ENCODE measurements at regions not wholly inside any gene's neighbourhood (a gene's known extent, or its start where the extent isn't known, plus 50 kb on each side); places are given as distances from the start of the nearest gene placed in this dataset.

DNA sequence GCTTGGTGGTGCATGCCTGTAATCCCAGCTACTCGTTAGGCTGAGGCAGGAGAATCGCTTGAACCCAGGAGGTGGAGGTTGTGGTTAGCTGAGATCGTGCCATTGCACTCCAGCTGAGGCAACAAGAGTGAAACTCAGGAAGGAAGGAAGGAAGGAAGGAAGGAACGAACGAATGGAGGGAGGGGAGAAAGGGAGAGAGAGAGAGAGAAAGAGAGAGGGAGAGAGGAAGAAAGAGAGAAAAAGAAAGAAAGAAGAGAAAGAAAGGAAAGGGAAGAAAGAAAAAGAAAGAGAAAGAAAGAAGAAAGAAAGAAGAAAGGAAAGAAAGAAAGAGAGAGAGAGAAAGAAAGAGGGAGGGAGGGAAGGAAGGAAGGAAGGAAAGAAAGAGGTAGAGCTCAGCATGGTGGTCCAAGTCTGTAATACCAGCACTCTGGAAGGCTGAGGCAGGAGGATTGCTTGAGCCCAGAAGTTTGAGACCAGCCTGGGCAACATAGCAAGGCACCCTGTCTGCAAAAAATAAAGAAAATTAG, 81.9 kb downstream of the P2RY1 start:
- POLR2A ChIA-PET = no interaction called here
- no peak for DNase-seq (ENCODE audit: low spot score)
- H3K4me3 Mint-ChIP-seq = no peak overlapping the region
- no peak overlapping the region for H3K27ac Mint-ChIP-seq
- no peaks in the 10 kb centered on the region for H3K36me3 Mint-ChIP-seq
- H3K4me1 Mint-ChIP-seq = no peaks in the 10 kb centered on the region
- H3K9me3 Mint-ChIP-seq = no peaks in the 10 kb centered on the region
- CTCF ChIA-PET = no interaction called here
- no peak for ATAC-seq
- TF ChIP-seq, protein P1, sequence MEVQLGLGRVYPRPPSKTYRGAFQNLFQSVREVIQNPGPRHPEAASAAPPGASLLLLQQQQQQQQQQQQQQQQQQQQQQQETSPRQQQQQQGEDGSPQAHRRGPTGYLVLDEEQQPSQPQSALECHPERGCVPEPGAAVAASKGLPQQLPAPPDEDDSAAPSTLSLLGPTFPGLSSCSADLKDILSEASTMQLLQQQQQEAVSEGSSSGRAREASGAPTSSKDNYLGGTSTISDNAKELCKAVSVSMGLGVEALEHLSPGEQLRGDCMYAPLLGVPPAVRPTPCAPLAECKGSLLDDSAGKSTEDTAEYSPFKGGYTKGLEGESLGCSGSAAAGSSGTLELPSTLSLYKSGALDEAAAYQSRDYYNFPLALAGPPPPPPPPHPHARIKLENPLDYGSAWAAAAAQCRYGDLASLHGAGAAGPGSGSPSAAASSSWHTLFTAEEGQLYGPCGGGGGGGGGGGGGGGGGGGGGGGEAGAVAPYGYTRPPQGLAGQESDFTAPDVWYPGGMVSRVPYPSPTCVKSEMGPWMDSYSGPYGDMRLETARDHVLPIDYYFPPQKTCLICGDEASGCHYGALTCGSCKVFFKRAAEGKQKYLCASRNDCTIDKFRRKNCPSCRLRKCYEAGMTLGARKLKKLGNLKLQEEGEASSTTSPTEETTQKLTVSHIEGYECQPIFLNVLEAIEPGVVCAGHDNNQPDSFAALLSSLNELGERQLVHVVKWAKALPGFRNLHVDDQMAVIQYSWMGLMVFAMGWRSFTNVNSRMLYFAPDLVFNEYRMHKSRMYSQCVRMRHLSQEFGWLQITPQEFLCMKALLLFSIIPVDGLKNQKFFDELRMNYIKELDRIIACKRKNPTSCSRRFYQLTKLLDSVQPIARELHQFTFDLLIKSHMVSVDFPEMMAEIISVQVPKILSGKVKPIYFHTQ (CRISPR knock-in tag; IDR thresholded peaks at IDR 0.05) = no peak
- TF ChIP-seq, protein P2, sequence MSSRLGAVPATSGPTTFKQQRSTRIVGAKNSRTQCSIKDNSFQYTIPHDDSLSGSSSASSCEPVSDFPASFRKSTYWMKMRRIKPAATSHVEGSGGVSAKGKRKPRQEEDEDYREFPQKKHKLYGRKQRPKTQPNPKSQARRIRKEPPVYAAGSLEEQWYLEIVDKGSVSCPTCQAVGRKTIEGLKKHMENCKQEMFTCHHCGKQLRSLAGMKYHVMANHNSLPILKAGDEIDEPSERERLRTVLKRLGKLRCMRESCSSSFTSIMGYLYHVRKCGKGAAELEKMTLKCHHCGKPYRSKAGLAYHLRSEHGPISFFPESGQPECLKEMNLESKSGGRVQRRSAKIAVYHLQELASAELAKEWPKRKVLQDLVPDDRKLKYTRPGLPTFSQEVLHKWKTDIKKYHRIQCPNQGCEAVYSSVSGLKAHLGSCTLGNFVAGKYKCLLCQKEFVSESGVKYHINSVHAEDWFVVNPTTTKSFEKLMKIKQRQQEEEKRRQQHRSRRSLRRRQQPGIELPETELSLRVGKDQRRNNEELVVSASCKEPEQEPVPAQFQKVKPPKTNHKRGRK (CRISPR knock-in tag; IDR thresholded peaks at IDR 0.05; ENCODE audit: borderline replicate concordance) = 0 out of 2 replicates have a peak, but pooled peaks have one; percentile 68
- TF ChIP-seq, protein P3, sequence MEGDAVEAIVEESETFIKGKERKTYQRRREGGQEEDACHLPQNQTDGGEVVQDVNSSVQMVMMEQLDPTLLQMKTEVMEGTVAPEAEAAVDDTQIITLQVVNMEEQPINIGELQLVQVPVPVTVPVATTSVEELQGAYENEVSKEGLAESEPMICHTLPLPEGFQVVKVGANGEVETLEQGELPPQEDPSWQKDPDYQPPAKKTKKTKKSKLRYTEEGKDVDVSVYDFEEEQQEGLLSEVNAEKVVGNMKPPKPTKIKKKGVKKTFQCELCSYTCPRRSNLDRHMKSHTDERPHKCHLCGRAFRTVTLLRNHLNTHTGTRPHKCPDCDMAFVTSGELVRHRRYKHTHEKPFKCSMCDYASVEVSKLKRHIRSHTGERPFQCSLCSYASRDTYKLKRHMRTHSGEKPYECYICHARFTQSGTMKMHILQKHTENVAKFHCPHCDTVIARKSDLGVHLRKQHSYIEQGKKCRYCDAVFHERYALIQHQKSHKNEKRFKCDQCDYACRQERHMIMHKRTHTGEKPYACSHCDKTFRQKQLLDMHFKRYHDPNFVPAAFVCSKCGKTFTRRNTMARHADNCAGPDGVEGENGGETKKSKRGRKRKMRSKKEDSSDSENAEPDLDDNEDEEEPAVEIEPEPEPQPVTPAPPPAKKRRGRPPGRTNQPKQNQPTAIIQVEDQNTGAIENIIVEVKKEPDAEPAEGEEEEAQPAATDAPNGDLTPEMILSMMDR (IDR thresholded peaks at IDR 0.05) = no peak
- TF ChIP-seq SMAD3 (CRISPR knock-in tag; IDR thresholded peaks at IDR 0.05; ENCODE audit: borderline replicate concordance) = no peak
- no peaks in the 10 kb centered on the region for H3K27me3 Mint-ChIP-seq (ENCODE audit: low read depth)

DNA sequence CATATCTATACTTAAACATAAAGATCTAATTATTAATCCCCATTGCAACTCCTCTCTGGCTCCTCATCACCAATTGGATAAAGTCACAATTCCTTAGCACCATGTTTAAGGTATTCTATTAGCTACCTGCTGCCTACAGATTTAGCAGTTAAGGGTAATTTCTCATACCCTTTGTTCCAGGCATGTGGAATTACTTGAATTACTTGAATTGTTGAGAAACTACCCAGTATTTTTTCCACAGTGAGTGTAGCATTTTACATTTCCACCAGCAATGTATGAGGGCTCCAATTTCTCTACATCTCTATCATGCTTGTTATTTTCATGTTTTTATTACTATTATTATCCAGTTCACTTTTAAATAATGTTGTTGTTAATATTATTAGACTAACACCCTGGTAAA, 86.4 kb downstream of the P2RY1 start:
- Mint-ChIP-seq H3K27ac (no peak overlapping the region), H3K36me3 (no peaks in the 10 kb centered on the region), H3K4me1 (0 out of 2 replicates have a peak, but pooled peaks cover 6% of the 10 kb centered on the region), H3K27me3 (ENCODE audit: low read depth) (no peaks in the 10 kb centered on the region), H3K4me3 (no peak overlapping the region), H3K9me3 (peaks cover 9% of the 10 kb centered on the region)
- TF ChIP-seq ZNF121 (CRISPR knock-in tag; IDR thresholded peaks at IDR 0.05) = no peak
- TF ChIP-seq, protein P4, sequence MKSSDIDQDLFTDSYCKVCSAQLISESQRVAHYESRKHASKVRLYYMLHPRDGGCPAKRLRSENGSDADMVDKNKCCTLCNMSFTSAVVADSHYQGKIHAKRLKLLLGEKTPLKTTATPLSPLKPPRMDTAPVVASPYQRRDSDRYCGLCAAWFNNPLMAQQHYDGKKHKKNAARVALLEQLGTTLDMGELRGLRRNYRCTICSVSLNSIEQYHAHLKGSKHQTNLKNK (CRISPR knock-in tag; IDR thresholded peaks at IDR 0.05) = no peak
- TF ChIP-seq, protein P1 (CRISPR knock-in tag; IDR thresholded peaks at IDR 0.05) = no peak
- TF ChIP-seq, protein P5, sequence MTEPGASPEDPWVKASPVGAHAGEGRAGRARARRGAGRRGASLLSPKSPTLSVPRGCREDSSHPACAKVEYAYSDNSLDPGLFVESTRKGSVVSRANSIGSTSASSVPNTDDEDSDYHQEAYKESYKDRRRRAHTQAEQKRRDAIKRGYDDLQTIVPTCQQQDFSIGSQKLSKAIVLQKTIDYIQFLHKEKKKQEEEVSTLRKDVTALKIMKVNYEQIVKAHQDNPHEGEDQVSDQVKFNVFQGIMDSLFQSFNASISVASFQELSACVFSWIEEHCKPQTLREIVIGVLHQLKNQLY (CRISPR knock-in tag; IDR thresholded peaks at IDR 0.05) = no peak
- TF ChIP-seq NFYB (CRISPR knock-in tag; conservative IDR thresholded peaks at IDR 0.05; ENCODE audit: low read depth) = no peak
- TF ChIP-seq, protein P6, sequence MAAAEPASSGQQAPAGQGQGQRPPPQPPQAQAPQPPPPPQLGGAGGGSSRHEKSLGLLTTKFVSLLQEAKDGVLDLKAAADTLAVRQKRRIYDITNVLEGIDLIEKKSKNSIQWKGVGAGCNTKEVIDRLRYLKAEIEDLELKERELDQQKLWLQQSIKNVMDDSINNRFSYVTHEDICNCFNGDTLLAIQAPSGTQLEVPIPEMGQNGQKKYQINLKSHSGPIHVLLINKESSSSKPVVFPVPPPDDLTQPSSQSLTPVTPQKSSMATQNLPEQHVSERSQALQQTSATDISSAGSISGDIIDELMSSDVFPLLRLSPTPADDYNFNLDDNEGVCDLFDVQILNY (CRISPR knock-in tag; IDR thresholded peaks at IDR 0.05) = no peak
- no peak for TF ChIP-seq RORB (CRISPR knock-in tag; IDR thresholded peaks at IDR 0.05)
- TF ChIP-seq, protein P7, sequence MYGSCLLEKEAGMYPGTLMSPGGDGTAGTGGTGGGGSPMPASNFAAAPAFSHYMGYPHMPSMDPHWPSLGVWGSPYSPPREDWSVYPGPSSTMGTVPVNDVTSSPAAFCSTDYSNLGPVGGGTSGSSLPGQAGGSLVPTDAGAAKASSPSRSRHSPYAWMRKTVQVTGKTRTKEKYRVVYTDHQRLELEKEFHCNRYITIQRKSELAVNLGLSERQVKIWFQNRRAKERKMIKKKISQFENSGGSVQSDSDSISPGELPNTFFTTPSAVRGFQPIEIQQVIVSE (CRISPR knock-in tag; IDR thresholded peaks at IDR 0.05; ENCODE audit: borderline replicate concordance) = no peak
- no peak for TF ChIP-seq ZNF396 (CRISPR knock-in tag; IDR thresholded peaks at IDR 0.05; ENCODE audit: borderline replicate concordance)
- TF ChIP-seq, protein P8, sequence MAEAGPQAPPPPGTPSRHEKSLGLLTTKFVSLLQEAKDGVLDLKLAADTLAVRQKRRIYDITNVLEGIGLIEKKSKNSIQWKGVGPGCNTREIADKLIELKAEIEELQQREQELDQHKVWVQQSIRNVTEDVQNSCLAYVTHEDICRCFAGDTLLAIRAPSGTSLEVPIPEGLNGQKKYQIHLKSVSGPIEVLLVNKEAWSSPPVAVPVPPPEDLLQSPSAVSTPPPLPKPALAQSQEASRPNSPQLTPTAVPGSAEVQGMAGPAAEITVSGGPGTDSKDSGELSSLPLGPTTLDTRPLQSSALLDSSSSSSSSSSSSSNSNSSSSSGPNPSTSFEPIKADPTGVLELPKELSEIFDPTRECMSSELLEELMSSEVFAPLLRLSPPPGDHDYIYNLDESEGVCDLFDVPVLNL (CRISPR knock-in tag; IDR thresholded peaks at IDR 0.05; ENCODE audit: borderline replicate concordance, low read depth) = no peak
- no peak for TF ChIP-seq CREB1 (CRISPR knock-in tag; IDR thresholded peaks at IDR 0.05)
- no peak for TF ChIP-seq JAZF1 (CRISPR knock-in tag; IDR thresholded peaks at IDR 0.05)
- TF ChIP-seq SOX15 (CRISPR knock-in tag; IDR thresholded peaks at IDR 0.05) = no peak
- ATAC-seq (no peak), DNase-seq (ENCODE audit: low spot score) (no peak)
- ChIA-PET CTCF (no interaction called here), POLR2A (no interaction called here)

All from WTC11 (cell line).